OCI-LY1 (cell line): ENCODE measurements at regions not wholly inside any gene's neighbourhood (a gene's known extent, or its start where the extent isn't known, plus 50 kb on each side); places are given as distances from the start of the nearest gene placed in this dataset.

Source experiments
- H2AFZ ChIP-seq: fragments of 200-600 bp; sonication (generic), shearing (Covaris generic); 2 replicates; pipeline ENCODE4 v1.6.0; 2014; ENCODE audit warnings: antibody characterized with exemption, mild to moderate bottlenecking, low read length
- H3F3A ChIP-seq: fragments of 200-600 bp; sonication (generic), shearing (Covaris generic); 2 replicates; pipeline ENCODE4 v1.6.0; 2014; ENCODE audit warnings: mild to moderate bottlenecking, antibody characterized with exemption, low read length, moderate library complexity; ENCODE audit not compliant: insufficient read depth
- H3K27ac ChIP-seq: fragments of 200-600 bp; sonication (generic); 2 replicates; pipeline ENCODE4 v1.5.1; 2014; ENCODE audit warnings: low read length, mixed run types, mild to moderate bottlenecking, low read depth; ENCODE audit not compliant: poor library complexity, severe bottlenecking
- H3K27me3 ChIP-seq: fragments of 200-600 bp; sonication (generic); 2 replicates; pipeline ENCODE4 v1.6.0; 2014; ENCODE audit warnings: antibody characterized with exemption, mild to moderate bottlenecking, low read length, moderate library complexity; ENCODE audit not compliant: insufficient read depth
- H3K36me3 ChIP-seq: fragments of 200-600 bp; sonication (generic); 2 replicates; pipeline ENCODE4 v1.6.1; 2014; ENCODE audit warnings: mild to moderate bottlenecking, antibody characterized with exemption, low read length, moderate library complexity, mixed read lengths; ENCODE audit not compliant: insufficient read depth
- H3K4me1 ChIP-seq: fragments of 200-600 bp; sonication (generic); 2 replicates; pipeline ENCODE4 v1.5.1; 2014; ENCODE audit warnings: mild to moderate bottlenecking, low read length, moderate library complexity; ENCODE audit not compliant: insufficient read depth, severe bottlenecking
- H3K4me2 ChIP-seq: fragments of 200-600 bp; sonication (generic), shearing (Covaris generic); 2 replicates; pipeline ENCODE4 v1.6.1; 2014; ENCODE audit warnings: low read length
- H3K4me3 ChIP-seq: fragments of 200-600 bp; sonication (generic); 2 replicates; pipeline ENCODE4 v1.5.1; 2014; ENCODE audit warnings: low read length, low read depth, mild to moderate bottlenecking, mixed read lengths; ENCODE audit not compliant: poor library complexity, severe bottlenecking
- H3K79me2 ChIP-seq: fragments of 200-600 bp; shearing (Covaris generic); 2 replicates; pipeline ENCODE4 v1.6.1; 2016; ENCODE audit warnings: mixed run types, low read length, mixed read lengths; ENCODE audit not compliant: insufficient read depth
- H3K9ac ChIP-seq: fragments of 200-600 bp; sonication (generic), shearing (Covaris generic); 2 replicates; pipeline ENCODE4 v1.6.1; 2014; ENCODE audit warnings: mild to moderate bottlenecking, low read length, mixed read lengths
- H3K9me2 ChIP-seq: fragments of 200-600 bp; sonication (generic), shearing (Covaris generic); 2 replicates; pipeline ENCODE4 v1.6.1; 2014; ENCODE audit warnings: low read depth, mild to moderate bottlenecking, low read length, mixed read lengths
- H3K9me3 ChIP-seq: fragments of 200-600 bp; shearing (Covaris generic); 2 replicates; pipeline ENCODE4 v1.6.1; 2014; ENCODE audit warnings: low read length, mixed read lengths
- H4K20me1 ChIP-seq: fragments of 200-600 bp; sonication (generic), shearing (Covaris generic); 2 replicates; pipeline ENCODE4 v1.6.0; 2016; ENCODE audit warnings: mild to moderate bottlenecking, low read length; ENCODE audit not compliant: insufficient read depth
- EZH2 ChIP-seq: fragments of 200-600 bp; sonication (generic), shearing (Covaris generic); IDR thresholded peaks from 2 replicates; pipeline ENCODE4 v1.8.0; 2017; ENCODE audit warnings: borderline replicate concordance, mixed run types, mild to moderate bottlenecking, antibody characterized with exemption, low read length, moderate library complexity, mixed read lengths
- TF ChIP-seq, protein P1 (sequence below): fragments of 200-600 bp; sonication (generic), shearing (Covaris generic); IDR thresholded peaks from 2 replicates; pipeline ENCODE4 v1.5.1; 2017; ENCODE audit warnings: mild to moderate bottlenecking, antibody characterized with exemption, low read length, moderate library complexity, mixed read lengths

- TF ChIP-seq, protein P1, sequence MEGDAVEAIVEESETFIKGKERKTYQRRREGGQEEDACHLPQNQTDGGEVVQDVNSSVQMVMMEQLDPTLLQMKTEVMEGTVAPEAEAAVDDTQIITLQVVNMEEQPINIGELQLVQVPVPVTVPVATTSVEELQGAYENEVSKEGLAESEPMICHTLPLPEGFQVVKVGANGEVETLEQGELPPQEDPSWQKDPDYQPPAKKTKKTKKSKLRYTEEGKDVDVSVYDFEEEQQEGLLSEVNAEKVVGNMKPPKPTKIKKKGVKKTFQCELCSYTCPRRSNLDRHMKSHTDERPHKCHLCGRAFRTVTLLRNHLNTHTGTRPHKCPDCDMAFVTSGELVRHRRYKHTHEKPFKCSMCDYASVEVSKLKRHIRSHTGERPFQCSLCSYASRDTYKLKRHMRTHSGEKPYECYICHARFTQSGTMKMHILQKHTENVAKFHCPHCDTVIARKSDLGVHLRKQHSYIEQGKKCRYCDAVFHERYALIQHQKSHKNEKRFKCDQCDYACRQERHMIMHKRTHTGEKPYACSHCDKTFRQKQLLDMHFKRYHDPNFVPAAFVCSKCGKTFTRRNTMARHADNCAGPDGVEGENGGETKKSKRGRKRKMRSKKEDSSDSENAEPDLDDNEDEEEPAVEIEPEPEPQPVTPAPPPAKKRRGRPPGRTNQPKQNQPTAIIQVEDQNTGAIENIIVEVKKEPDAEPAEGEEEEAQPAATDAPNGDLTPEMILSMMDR = no peak
- TF ChIP-seq EZH2 = no peak
- no peak overlapping the region for H2AFZ ChIP-seq
- no peaks in the 10 kb centered on the region for H3K79me2 ChIP-seq
- H3K4me1 ChIP-seq = no peaks in the 10 kb centered on the region
- H3K36me3 ChIP-seq = no peaks in the 10 kb centered on the region
- H3K27me3 ChIP-seq = no peaks in the 10 kb centered on the region
- no peak overlapping the region for H3K27ac ChIP-seq
- H3K9me3 ChIP-seq = no peaks in the 10 kb centered on the region
- no peaks in the 10 kb centered on the region for H4K20me1 ChIP-seq
- H3F3A ChIP-seq = no peaks in the 10 kb centered on the region
- H3K4me2 ChIP-seq = no peak overlapping the region
- no peaks in the 10 kb centered on the region for H3K9me2 ChIP-seq
- no peak overlapping the region for H3K9ac ChIP-seq
- no peak overlapping the region for H3K4me3 ChIP-seq
Measured at GRCh38 chr16:79844603-79845002, 244.1 kb upstream of the MAF start.

DNA sequence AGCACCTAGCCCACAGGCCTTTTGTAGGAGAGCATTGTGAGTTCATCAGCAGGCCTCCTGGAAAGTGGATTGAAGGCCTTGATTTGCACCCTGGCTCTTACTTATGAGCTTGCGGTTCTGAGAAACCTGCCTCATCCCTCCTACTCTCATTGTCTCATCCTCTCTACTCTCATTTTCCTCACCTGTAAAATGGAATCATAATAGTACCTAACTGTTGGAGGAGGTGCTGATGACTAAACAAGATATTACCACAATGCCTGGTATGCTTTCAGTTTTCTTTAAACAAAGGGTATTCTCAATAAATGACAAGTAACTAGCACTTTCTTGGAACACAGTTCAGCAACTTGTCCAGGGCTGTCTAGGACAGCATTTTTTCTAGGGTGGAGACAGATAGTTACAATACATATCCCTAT, 243.1 kb upstream of the MAF start:
- no peak overlapping the region for H3K4me2 ChIP-seq
- H3F3A ChIP-seq = no peaks in the 10 kb centered on the region
- H3K9me3 ChIP-seq = no peaks in the 10 kb centered on the region
- H4K20me1 ChIP-seq = no peaks in the 10 kb centered on the region
- H3K4me1 ChIP-seq = no peaks in the 10 kb centered on the region
- H3K9ac ChIP-seq = no peak overlapping the region
- no peaks in the 10 kb centered on the region for H3K27me3 ChIP-seq
- H2AFZ ChIP-seq = no peak overlapping the region
- no peak overlapping the region for H3K27ac ChIP-seq
- TF ChIP-seq, protein P1 = no peak
- TF ChIP-seq EZH2 = no peak
- no peaks in the 10 kb centered on the region for H3K36me3 ChIP-seq
- H3K9me2 ChIP-seq = no peaks in the 10 kb centered on the region
- no peak overlapping the region for H3K4me3 ChIP-seq
- no peaks in the 10 kb centered on the region for H3K79me2 ChIP-seq

DNA sequence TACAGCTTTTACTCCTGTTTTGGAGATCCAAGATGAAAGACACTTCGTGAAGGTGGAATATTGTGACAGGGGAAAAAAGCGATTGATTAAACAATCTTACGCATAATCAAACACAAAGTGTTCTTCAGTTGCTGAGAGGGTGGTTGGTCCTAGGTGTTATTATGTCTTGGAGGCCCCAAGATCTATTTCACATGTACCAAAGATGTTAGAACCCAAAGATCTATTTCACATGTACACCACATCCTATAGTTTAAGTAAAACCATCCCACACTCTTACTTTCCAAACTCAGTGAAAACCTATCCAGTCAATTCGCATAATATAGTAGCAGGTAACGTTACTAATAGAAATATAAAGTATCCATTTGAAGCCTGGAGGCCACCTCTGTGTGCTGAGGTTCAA, 242.6 kb upstream of the MAF start:
- no peaks in the 10 kb centered on the region for H3K9me3 ChIP-seq
- H3K27ac ChIP-seq = no peak overlapping the region
- TF ChIP-seq, protein P1 = no peak
- no peak for TF ChIP-seq EZH2
- H4K20me1 ChIP-seq = no peaks in the 10 kb centered on the region
- H2AFZ ChIP-seq = no peak overlapping the region
- H3K4me2 ChIP-seq = no peak overlapping the region
- H3K4me1 ChIP-seq = no peaks in the 10 kb centered on the region
- no peaks in the 10 kb centered on the region for H3K9me2 ChIP-seq
- no peak overlapping the region for H3K4me3 ChIP-seq
- no peaks in the 10 kb centered on the region for H3K27me3 ChIP-seq
- no peak overlapping the region for H3K9ac ChIP-seq
- no peaks in the 10 kb centered on the region for H3K79me2 ChIP-seq
- H3K36me3 ChIP-seq = no peaks in the 10 kb centered on the region
- H3F3A ChIP-seq = no peaks in the 10 kb centered on the region
